Fibroblast of lung (primary cell): ENCODE measurements at regions not wholly inside any gene's neighbourhood (a gene's known extent, or its start where the extent isn't known, plus 50 kb on each side); places are given as distances from the start of the nearest gene placed in this dataset.
"Not testable (repeated sequence)": the region's sequence is repeated elsewhere in the genome, so short reads cannot be mapped to it uniquely, and the experiment has no call there.

ENCODE experiments used
- DNase-seq, 2 donors: peaks; one replicate each; pipeline versions ENCODE4 v3.0.0 to v3.0.0-alpha.2; 2010; ENCODE audit warnings: low read depth in 2 of 2
- H2AFZ ChIP-seq: 2 replicates; pipeline ENCODE4 v1.5.1; 2012; ENCODE audit warnings: low read length, control low read depth, inconsistent platforms
- H3K27ac ChIP-seq: 2 replicates; pipeline ENCODE4 v1.5.1; 2011; ENCODE audit warnings: low read length, control low read depth; ENCODE audit not compliant: insufficient read depth
- H3K27me3 ChIP-seq: 2 replicates; pipeline ENCODE4 v1.5.1; 2011; ENCODE audit warnings: mild to moderate bottlenecking, low read length; ENCODE audit not compliant: control insufficient read depth, insufficient read depth
- H3K36me3 ChIP-seq: 2 replicates; pipeline ENCODE4 v1.5.1; 2011; ENCODE audit warnings: low read length; ENCODE audit not compliant: control insufficient read depth, insufficient read depth
- H3K4me1 ChIP-seq: 2 replicates; pipeline ENCODE4 v1.5.1; 2011; ENCODE audit warnings: low read length; ENCODE audit not compliant: control insufficient read depth, insufficient read depth; ENCODE audit errors: extremely low read depth
- H3K4me2 ChIP-seq: 2 replicates; pipeline ENCODE4 v1.5.1; 2011; ENCODE audit warnings: low read length, control low read depth; ENCODE audit not compliant: insufficient read depth; ENCODE audit errors: extremely low read depth
- H3K4me3 ChIP-seq, 4 experiments: fragments of 200-600 bp in 1 of 4; sonication (generic) in 1 of 4; replicated peaks in 1 of 4; 2 replicates each; pipeline ENCODE4 v1.5.1; 2011 to 2016; ENCODE audit warnings: low read length in 4 of 4, low read depth in 3 of 4, mild to moderate bottlenecking in 3 of 4, control low read depth in 2 of 4, inconsistent platforms in 1 of 4, mixed read lengths in 1 of 4; ENCODE audit not compliant: insufficient read depth in 1 of 4; ENCODE audit errors: control extremely low read depth in 1 of 4
- H3K79me2 ChIP-seq: 2 replicates; pipeline ENCODE4 v1.5.1; 2012; ENCODE audit warnings: mild to moderate bottlenecking, low read length, inconsistent platforms; ENCODE audit not compliant: control insufficient read depth, insufficient read depth
- H3K9ac ChIP-seq: 2 replicates; pipeline ENCODE4 v1.5.1; 2011; ENCODE audit warnings: mild to moderate bottlenecking, low read length, control low read depth; ENCODE audit not compliant: insufficient read depth
- H3K9me3 ChIP-seq: 2 replicates; pipeline ENCODE4 v1.5.1; 2012; ENCODE audit warnings: low read depth, low read length; ENCODE audit not compliant: control insufficient read depth, insufficient read depth
- H4K20me1 ChIP-seq: 2 replicates; pipeline ENCODE4 v1.5.1; 2011; ENCODE audit warnings: low read length; ENCODE audit not compliant: control insufficient read depth, insufficient read depth; ENCODE audit errors: extremely low read depth
- EZH2 ChIP-seq: IDR thresholded peaks from 2 replicates; pipeline ENCODE4 v1.5.1; 2012; ENCODE audit warnings: low read length, control low read depth, mild to moderate bottlenecking; ENCODE audit errors: missing control alignments
- TF ChIP-seq, protein P1 (sequence below), 2 donors: IDR thresholded peaks in 1 of 2; conservative IDR thresholded peaks in 1 of 2; 1 replicate in 1 of 2; 2 replicates in 1 of 2; pipeline ENCODE4 v1.5.1; 2011 to 2012; ENCODE audit warnings: low read length in 2 of 2, control low read depth in 1 of 2, inconsistent platforms in 1 of 2, low read depth in 1 of 2, mild to moderate bottlenecking in 1 of 2

- Histone ChIP-seq H3K27me3 (no peaks in the 10 kb centered on the region), H3K4me2 (no peak overlapping the region), H3K36me3 (no peaks in the 10 kb centered on the region), H3K4me1 (no peaks in the 10 kb centered on the region), H3K79me2 (no peaks in the 10 kb centered on the region), H4K20me1 (no peaks in the 10 kb centered on the region), H3K27ac (no peak overlapping the region), H2AFZ (no peak overlapping the region), H3K9me3 (no peaks in the 10 kb centered on the region), H3K4me3 (no peak overlapping the region), H3K9ac (no peak overlapping the region)
- TF ChIP-seq, protein P1, sequence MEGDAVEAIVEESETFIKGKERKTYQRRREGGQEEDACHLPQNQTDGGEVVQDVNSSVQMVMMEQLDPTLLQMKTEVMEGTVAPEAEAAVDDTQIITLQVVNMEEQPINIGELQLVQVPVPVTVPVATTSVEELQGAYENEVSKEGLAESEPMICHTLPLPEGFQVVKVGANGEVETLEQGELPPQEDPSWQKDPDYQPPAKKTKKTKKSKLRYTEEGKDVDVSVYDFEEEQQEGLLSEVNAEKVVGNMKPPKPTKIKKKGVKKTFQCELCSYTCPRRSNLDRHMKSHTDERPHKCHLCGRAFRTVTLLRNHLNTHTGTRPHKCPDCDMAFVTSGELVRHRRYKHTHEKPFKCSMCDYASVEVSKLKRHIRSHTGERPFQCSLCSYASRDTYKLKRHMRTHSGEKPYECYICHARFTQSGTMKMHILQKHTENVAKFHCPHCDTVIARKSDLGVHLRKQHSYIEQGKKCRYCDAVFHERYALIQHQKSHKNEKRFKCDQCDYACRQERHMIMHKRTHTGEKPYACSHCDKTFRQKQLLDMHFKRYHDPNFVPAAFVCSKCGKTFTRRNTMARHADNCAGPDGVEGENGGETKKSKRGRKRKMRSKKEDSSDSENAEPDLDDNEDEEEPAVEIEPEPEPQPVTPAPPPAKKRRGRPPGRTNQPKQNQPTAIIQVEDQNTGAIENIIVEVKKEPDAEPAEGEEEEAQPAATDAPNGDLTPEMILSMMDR (conservative IDR thresholded peaks at IDR 0.05 in 1 of 2, IDR thresholded peaks at IDR 0.05 in 1 of 2; ENCODE audit: low read depth in 1 of 2, low read length in 2 of 2), result no peak
- no peak for TF ChIP-seq EZH2
- DNase-seq, result peak in 1 of 2 donors; percentile 13
Measured at GRCh38 chr12:124160097-124160756, 134.7 kb upstream of the RFLNA start.

GRCh38 chr12:124161402-124161801 lies 133.5 kb upstream of the RFLNA start:
- not testable (repeated sequence) for H4K20me1 ChIP-seq, H3K27ac ChIP-seq, H3K4me1 ChIP-seq, H3K27me3 ChIP-seq, H3K79me2 ChIP-seq, H3K4me3 ChIP-seq, H2AFZ ChIP-seq, H3K9ac ChIP-seq, DNase-seq, H3K4me2 ChIP-seq, H3K36me3 ChIP-seq, H3K9me3 ChIP-seq

DNA sequence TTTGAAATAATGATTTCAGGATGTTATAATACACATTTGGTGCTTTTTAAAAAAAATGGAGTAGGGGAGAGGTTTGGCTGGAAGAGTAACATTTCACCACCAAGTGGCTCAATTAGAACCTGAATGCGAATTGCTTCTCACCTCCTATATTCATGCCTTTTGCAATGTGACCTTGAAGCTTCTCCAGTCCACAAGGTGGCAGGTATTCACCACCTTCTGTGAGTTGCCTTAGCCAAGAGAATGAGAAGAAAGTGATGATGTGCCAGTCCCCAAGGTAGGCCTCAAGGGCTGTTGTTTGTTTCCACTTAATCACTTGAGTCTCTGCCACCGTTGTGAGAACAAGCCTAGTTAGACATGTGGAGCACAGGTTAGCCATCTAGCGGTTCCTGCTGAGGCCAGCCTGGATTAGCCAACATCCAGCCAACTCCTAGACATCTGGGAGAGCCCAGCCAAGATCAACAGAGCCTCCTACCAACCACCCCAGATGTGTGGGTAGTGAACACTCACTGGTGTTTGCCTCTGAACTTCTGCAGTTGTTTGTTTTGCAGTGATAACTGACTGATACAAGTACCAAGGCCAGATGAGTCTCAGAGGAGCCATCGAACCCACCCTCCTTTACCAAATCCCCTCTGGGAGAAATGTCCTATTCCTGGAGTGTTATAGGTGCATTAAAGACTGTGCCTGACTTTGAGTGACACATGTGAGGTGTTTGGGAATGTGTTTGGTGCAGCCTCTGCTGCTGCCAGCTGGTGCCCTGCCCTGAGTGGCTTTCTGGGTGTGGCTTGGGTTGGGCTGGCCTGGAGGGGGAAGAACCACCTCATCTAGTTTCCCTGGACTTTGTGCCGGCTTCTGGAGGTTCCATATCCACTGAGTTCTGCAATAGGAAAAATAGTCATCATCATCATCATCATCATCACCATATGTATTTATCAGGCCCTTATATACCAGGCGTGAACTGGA lies 132.5 kb upstream of the RFLNA start:
- Histone ChIP-seq H3K4me1 (no peaks in the 10 kb centered on the region), H4K20me1 (no peaks in the 10 kb centered on the region), H3K9ac (no peak overlapping the region), H2AFZ (no peak overlapping the region), H3K4me3 (no peak overlapping the region), H3K9me3 (no peaks in the 10 kb centered on the region), H3K27ac (no peak overlapping the region), H3K4me2 (no peak overlapping the region), H3K79me2 (no peaks in the 10 kb centered on the region), H3K27me3 (no peaks in the 10 kb centered on the region), H3K36me3 (no peaks in the 10 kb centered on the region)
- TF ChIP-seq, protein P1 (conservative IDR thresholded peaks at IDR 0.05 in 1 of 2, IDR thresholded peaks at IDR 0.05 in 1 of 2; ENCODE audit: low read depth in 1 of 2, low read length in 2 of 2), result no peak
- no peak for TF ChIP-seq EZH2
- DNase-seq, result no peak
